ENCODE measurements at regions not wholly inside any gene's neighbourhood (a gene's known extent, or its start where the extent isn't known, plus 50 kb on each side); places are given as distances from the start of the nearest gene placed in this dataset.
"Not testable (repeated sequence)": the region's sequence is repeated elsewhere in the genome, so short reads cannot be mapped to it uniquely, and the experiment has no call there.

DNA sequence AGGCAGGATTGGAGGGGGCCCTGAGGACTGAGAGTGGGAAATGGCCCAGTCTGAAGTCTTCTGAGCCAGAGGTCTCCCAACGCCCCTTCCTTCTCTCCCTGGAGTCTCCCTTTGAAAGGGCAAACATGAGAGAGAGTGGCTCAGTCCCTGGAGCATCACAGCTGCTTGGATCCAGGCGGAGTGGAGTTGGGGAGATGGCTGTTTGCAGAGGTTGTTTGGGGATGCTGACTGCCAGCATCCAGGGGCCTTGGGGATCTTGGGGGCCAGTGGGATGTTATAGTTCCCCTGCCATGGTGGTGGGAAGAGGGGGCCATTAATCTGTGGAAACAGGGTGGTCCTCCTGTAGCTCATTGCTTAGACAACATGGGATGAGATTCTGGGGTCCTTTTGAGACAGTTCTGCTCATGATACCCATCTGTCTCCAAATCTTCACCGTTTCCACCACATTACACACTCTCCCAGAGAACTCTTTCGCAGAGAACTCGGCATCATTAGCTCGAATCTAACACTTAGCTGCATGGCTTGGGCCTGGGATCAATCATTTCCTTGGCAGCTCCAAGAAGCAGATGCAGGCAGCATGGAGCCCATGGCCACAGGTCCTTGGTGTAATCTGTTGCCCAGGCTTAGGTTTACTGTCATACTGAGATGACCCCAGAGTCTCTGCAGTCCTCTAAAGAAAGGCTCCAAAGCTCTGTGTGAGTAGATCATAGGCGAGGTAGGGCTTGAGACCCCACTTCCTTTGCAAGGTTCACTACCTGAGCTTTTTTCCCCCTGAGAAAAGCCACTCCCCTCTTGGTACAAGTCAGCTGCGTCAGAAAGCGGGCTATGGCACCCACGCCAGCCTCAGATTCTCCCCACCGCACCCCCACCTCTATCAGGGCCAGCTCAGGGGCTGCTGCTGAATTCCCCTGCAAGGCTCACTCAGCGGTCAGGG lies 54.4 kb upstream of the SH3PXD2B start:
- TF ChIP-seq EZH2phosphoT487 (IDR thresholded peaks at IDR 0.05; ENCODE audit: low read depth, severe bottlenecking, unreplicated experiment), result no peak
- no peak for TF ChIP-seq CTCF (IDR thresholded peaks at IDR 0.05; ENCODE audit: poor library complexity)
- no peak for TF ChIP-seq EZH2 (IDR thresholded peaks at IDR 0.05; ENCODE audit: borderline replicate concordance)
- H3K27ac ChIP-seq, result no peak overlapping the region
- no peak for DNase-seq (ENCODE audit: low spot score)

GRCh38 chr5:172507485-172507884 lies 53.2 kb upstream of the SH3PXD2B start:
- not testable (repeated sequence) for H3K9me2 ChIP-seq (replicated peaks; ENCODE audit: insufficient read depth); H3K27me3 ChIP-seq; H3K4me2 ChIP-seq; H2AFZ ChIP-seq; H3K9me3 ChIP-seq (ENCODE audit: low read depth); H3K79me2 ChIP-seq; H3K4me1 ChIP-seq (ENCODE audit: insufficient read depth); H3K27ac ChIP-seq; DNase-seq (ENCODE audit: low spot score); H4K20me1 ChIP-seq (ENCODE audit: insufficient read depth, poor library complexity, severe bottlenecking); H3K4me3 ChIP-seq; H3K36me3 ChIP-seq (replicated peaks; ENCODE audit: insufficient read depth, low read depth)
- 91% methylated on average over 8 of the region's 8 CpGs for WGBS (ENCODE audit: low lambda C conversion rate, missing lambda C conversion rate)

More for the DNA sequence above, 54.4 kb upstream of the SH3PXD2B start:
- Histone ChIP-seq H3K9me2 (replicated peaks; ENCODE audit: insufficient read depth) (no peaks in the 10 kb centered on the region), H3K4me2 (no peak overlapping the region), H3K79me2 (no peaks in the 10 kb centered on the region), H3K27me3 (no peaks in the 10 kb centered on the region), H3K4me1 (ENCODE audit: insufficient read depth) (peaks cover 7% of the 10 kb centered on the region), H3K9me3 (ENCODE audit: low read depth) (no peaks in the 10 kb centered on the region), H2AFZ (no peak overlapping the region), H4K20me1 (ENCODE audit: insufficient read depth, poor library complexity, severe bottlenecking) (no peaks in the 10 kb centered on the region), H3K4me3 (no peak overlapping the region), H3K36me3 (replicated peaks; ENCODE audit: insufficient read depth, low read depth) (no peaks in the 10 kb centered on the region)
- 81% methylated on average over 12 of the region's 12 CpGs for WGBS (ENCODE audit: low lambda C conversion rate, missing lambda C conversion rate)

DNA sequence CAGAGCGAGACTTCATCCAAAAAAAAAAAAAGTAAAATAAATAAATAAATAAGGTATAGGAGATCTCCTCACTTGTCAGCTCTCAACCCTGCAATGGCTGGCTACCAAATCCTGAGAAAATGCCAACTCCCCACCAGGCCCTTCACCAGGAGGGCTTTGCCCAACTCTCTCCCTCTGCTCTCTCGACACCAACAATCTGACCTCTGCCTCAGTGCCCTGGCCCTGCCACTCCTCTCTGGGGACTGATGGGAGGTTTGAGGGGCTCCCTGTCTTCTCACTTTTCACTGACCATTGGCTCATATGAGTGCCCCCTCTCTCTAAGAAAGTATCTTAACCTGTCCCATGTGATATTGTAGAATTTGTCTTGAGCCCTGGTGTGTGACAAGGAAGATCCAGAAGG lies 52.6 kb upstream of the SH3PXD2B start:
- H3K36me3 ChIP-seq (replicated peaks; ENCODE audit: insufficient read depth, low read depth), result no peaks in the 10 kb centered on the region
- no peaks in the 10 kb centered on the region for H3K79me2 ChIP-seq
- 100% methylated on average over 1 of the region's 2 CpGs for WGBS (ENCODE audit: low lambda C conversion rate, missing lambda C conversion rate)

More for the DNA sequence above, 52.6 kb upstream of the SH3PXD2B start:
- no peak overlapping the region for H3K4me2 ChIP-seq
- no peaks in the 10 kb centered on the region for H3K9me3 ChIP-seq (ENCODE audit: low read depth)
- no peak overlapping the region for H3K4me3 ChIP-seq
- H3K27ac ChIP-seq, result no peak overlapping the region
- H3K9me2 ChIP-seq (replicated peaks; ENCODE audit: insufficient read depth), result no peaks in the 10 kb centered on the region
- peaks cover 7% of the 10 kb centered on the region for H3K4me1 ChIP-seq (ENCODE audit: insufficient read depth)
- no peak overlapping the region for H2AFZ ChIP-seq
- no peaks in the 10 kb centered on the region for H3K27me3 ChIP-seq
- no peaks in the 10 kb centered on the region for H4K20me1 ChIP-seq (ENCODE audit: insufficient read depth, poor library complexity, severe bottlenecking)
- no peak for TF ChIP-seq CTCF (IDR thresholded peaks at IDR 0.05; ENCODE audit: poor library complexity)
- no peak for TF ChIP-seq EZH2 (IDR thresholded peaks at IDR 0.05; ENCODE audit: borderline replicate concordance)
- TF ChIP-seq EZH2phosphoT487 (IDR thresholded peaks at IDR 0.05; ENCODE audit: low read depth, severe bottlenecking, unreplicated experiment), result no peak
- no peak for DNase-seq (ENCODE audit: low spot score)
